ENCODE measurements at regions not wholly inside any gene's neighbourhood (a gene's known extent, or its start where the extent isn't known, plus 50 kb on each side); places are given as distances from the start of the nearest gene placed in this dataset.

- TF ChIP-seq, protein P1, sequence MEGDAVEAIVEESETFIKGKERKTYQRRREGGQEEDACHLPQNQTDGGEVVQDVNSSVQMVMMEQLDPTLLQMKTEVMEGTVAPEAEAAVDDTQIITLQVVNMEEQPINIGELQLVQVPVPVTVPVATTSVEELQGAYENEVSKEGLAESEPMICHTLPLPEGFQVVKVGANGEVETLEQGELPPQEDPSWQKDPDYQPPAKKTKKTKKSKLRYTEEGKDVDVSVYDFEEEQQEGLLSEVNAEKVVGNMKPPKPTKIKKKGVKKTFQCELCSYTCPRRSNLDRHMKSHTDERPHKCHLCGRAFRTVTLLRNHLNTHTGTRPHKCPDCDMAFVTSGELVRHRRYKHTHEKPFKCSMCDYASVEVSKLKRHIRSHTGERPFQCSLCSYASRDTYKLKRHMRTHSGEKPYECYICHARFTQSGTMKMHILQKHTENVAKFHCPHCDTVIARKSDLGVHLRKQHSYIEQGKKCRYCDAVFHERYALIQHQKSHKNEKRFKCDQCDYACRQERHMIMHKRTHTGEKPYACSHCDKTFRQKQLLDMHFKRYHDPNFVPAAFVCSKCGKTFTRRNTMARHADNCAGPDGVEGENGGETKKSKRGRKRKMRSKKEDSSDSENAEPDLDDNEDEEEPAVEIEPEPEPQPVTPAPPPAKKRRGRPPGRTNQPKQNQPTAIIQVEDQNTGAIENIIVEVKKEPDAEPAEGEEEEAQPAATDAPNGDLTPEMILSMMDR (IDR thresholded peaks at IDR 0.05): no peak
- TF ChIP-seq POLR2A (IDR thresholded peaks at IDR 0.05): no peak
Observed at GRCh38 chr6:21780141-21780540, 186.6 kb downstream of the SOX4 start.
